NCI-H187 (cell line): ENCODE measurements at regions not wholly inside any gene's neighbourhood (a gene's known extent, or its start where the extent isn't known, plus 50 kb on each side); places are given as distances from the start of the nearest gene placed in this dataset.
"Not testable (repeated sequence)": the region's sequence is repeated elsewhere in the genome, so short reads cannot be mapped to it uniquely, and the experiment has no call there.

Source experiments
- DNase-seq, 2 experiments: peaks; one replicate each; lab custom pipeline; 2025; lab: John Stamatoyannopoulos, UW

DNA sequence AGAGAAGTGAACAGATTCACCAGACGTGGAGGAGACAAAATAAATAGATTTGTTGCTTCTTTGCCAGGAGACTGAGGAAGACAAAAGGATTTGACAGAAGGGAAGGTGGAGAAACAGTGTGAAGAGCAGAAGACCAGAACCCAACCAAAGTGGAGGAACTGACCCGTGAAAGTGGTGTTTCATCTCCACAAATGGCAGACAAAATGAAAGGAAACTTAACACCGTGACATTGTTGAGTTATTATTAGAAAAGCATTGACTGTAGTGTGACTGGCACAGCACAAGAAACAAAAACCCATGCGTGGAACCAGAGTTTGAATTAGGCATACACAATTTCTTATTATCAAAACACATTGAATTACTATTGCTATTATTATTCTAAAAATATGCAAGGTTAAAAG lies 518.1 kb downstream of the TMEM121 start:
- peak in 1 of 2 experiments; percentile 17 for DNase-seq

DNA sequence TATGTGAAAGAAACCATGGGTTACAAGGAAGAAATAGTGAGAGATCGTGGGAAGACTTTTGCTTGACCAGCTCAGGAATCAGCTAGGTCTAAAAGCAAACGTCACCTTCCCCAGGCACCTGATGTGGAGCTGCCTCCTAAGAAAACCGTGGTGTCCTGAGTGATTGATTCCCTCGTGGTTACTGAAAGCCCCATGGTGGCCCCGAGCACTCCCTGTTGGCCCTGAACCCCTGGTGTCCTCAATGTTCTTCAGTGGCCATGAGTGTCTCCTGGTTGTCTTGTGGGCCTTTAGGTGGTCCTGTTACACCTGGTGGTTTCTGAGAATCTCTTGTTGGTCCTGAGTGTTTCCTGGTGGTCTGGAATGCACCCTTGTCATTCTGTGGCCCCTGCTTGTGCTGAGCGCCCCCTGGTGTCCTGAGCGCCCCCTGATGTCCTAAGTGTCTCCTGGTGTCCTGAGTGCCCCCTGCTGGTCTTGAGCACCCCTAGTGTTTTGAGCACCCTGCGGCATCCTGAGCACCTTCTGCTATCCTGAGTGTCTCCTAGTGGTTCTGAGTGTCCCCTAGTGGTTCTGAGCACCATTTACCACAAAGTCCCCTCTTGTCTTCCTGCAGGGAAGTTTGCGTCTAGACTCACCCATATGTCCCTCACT lies 518.7 kb downstream of the TMEM121 start:
- DNase-seq, result no peak

DNA sequence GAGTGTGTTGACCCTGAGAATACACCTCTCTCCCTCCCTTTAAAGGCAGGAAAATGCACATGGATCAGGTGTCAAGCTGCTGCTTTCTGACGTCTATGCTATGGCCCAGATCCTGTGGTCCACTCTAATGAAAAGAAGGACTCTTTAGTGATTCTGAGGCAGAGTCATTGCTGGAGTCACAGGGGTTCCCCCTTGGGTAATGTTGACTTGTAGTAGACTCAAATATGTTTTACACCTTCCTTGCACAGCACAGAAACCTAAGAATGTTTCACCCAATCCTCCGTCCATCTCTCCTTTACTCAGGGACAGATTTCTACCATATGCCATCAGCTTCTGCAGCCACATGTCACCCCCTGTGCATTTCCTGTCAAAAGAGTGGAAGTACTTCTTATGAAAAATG lies 525.4 kb downstream of the TMEM121 start:
- DNase-seq, result no peak

DNA sequence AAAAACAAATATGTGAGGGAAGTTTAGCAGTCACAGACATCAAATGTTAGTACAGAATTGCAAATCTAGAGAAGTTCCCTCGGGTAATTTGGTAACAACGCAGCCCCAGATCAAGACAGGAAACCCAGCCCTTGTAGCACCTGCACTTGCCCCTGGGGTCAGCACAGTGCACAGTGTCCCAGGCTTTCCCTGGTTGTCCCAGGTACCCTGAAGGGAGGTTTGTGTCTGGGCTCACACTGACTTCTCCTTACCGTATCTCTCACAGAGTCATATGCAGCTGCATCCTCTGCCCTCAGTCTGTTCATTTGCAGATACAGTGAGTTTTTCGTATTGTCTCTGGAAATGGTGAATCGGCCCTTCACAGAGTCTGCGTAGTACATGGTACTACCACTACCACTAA lies 528.9 kb downstream of the TMEM121 start:
- no peak for DNase-seq

DNA sequence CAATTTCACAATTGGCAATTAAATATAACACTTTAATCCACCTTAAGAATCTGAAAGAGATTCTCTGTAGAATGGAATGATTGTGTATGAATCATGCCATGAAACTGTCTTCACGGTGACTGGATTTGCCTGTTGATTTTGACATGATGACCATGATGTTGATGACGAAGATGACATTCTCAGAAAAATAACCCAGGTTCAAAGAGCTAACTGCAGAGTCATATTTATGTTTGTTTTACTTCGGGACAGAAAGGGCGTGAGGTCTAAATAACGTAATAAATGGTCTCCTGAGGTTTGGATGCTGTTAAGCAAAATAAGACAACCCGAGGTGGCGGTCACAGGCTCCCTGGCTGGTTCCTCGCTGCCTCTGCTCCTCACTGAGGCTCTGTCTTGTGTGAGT lies 532.0 kb downstream of the TMEM121 start:
- no peak for DNase-seq

DNA sequence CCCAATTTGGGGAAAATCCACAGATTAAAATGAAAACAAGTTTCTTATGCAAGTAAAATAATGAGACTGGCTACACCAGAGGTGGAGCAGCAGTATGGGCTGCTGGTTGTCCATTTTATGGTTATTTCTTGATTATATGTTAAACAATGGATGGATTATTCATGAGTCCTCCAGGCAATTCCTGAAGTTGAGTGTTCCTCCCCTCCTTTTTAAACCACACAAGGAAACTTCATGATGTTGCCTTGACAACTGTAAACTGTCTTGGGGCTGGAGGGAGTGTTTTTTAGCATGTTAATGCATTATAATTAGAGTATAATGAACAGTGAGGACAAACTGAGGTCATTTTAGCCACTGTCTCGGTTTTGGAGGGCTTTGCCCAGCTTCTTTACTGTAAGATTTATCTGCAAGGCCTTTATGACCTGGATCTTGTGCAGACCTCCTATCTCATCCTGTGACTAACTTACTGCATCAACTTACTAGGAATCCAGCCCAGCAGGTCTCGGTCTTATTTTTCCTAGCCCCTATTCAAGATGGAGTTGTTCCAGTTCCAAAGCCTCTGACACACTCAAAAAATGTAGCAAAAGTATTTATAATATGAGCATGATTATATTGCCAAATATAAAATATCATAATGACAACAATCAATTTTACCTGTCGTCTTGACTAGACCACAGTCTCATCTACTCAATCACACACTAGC lies 534.0 kb downstream of the TMEM121 start:
- no peak for DNase-seq

DNA sequence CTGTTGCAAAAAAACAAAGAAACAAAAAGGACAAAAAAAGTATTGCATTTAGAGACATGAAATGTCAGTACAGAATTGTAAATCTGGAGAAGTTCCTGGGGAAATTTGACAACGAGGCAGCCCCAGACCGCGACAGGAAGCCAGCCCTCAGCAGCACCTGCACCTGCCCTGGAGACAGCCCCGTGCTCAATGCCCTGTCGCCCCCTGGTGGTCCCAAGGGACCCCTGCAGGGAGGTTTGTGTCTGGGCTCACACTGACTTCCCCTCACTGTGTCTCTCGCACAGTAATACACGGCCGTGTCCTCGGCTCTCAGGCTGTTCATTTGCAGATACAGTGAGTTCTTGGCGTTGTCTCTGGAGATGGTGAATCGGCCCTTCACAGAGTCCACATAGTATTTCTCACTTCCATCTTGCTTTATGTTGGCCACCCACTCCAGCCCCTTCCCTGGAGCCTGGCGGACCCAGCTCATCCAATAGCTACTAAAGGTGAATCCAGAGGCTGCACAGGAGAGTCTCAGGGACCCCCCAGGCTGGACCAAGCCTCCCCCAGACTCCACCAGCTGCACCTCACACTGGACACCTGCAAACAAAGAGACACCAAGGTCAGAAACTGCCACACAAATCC lies 535.6 kb downstream of the TMEM121 start:
- DNase-seq, result peak in 1 of 2 experiments; percentile 45

DNA sequence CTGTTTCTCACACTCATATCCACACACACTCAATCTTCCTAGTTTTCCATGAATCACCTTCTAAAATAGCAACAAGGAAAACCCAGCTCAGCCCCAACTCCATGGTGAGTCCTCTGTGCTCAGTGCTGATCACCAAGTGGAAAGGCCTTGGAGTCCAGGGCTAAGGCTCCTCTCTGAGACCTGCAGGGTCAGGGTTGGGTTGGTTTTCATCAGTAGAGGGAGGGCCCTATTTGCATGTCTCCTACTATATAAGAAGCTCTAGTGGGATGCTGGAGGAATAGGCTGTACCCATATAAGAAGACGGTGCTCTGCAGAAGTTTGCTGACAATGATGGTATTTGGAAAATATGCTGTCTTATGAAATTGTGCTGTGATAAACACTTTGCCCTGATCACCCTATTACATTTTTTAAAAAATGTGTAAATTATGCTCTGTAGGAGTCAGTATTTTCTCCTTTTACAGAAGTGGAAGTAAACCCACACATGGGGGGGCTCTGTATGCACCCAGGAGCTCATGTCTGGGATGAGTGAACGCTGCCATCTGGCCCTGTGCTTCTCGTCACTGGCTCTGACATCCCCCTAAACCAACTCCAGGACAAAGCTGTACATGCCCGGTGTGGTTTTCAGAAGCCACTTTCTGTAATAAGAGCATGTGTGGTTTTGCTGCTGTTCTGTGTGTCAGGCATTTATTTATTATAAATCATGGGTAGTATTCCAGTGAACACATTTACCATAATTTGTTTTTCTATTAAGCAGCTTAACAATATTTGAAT lies 536.3 kb downstream of the TMEM121 start:
- no peak for DNase-seq

DNA sequence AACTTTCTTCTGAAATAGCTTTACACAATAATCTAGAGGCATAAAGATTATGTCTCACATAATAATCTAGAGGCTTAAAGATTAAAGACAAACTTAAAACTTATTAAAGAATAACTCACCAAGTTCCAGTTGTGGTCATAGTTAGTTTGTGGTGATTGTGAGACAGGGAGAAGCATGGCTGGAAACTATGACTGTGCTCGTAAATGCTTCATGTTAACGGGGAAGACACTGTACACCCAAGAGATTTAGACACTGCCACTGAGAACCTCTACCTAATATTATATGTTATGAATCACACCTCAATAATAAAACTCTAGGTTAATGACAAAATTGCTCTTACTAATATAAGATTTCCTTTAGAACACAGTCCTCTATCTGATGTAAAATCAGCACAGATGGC lies 541.6 kb downstream of the TMEM121 start:
- no peak for DNase-seq

DNA sequence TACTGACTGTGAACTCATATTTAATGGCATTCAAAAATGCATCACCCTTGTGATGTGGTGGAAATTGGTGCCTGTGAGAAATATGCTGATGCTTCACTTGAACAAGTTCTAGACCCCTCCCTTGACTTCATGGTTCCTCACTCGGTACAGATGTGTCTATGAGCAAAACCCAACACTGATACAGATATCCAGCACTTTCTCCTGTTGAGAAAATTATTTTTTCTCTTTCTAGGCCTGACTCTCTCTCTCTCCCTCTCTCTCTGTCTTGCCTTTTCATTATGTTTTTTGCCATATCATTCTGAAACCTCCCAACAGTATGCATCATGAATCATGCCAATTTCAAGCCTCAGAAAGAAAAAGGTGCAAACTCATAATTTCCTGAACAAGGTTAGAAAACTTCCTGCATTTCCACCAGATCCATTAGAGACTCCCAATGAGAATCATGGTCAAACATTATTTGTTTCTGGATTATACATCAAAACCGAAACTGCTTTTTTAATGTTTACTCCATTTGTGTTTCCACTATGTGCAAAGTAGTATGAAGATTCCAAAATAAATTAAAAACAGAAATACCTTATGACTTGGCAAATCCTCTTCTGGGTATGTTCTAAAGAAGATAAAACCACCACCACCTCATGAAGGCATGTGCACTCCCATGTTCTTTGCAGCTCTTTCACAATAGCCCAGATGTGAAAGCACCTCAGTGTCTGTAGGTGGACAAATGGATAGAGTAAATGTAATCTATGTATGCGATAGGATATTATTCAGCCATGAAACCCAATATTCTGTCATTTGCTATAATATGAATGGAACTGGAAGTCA lies 543.6 kb downstream of the TMEM121 start:
- no peak for DNase-seq

DNA sequence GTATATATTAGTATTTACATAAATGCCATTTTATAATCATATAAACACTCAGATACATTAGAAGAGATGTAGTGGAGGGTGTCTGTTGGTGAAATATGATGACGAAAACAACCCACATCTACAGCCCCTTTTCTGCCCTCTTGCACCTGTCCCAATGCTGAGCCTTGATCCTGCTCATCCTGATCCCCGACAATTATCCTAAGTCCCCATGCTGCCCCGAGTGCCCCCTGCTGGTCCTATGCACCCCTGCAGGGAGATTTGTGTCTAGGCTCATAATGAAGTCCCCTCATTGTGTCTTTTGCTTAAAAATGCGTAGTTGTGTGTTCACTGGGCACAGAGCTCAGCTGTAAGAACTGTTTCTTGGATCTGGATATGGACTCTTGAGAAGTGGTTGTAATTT lies 554.5 kb downstream of the TMEM121 start:
- DNase-seq, result no peak

DNA sequence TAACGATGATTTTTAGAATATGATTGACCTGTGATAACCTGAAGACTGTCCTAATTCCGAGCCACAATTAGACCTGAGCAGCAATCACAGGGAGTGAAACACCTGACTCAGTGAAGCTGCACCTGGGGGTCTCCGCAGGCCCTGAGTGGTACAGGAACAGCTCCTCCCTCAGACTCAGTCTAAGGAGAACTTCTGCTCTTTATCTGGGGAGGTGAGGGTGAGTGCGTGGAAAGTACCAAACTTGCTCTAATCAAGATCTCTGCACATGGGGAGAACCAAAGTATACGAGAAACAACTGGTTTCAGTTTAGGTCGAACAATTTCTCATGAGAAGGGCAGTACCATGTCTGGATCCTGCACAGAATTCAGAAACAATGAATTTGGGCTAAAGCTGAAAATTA lies 555.3 kb downstream of the TMEM121 start:
- not testable (repeated sequence) for DNase-seq

DNA sequence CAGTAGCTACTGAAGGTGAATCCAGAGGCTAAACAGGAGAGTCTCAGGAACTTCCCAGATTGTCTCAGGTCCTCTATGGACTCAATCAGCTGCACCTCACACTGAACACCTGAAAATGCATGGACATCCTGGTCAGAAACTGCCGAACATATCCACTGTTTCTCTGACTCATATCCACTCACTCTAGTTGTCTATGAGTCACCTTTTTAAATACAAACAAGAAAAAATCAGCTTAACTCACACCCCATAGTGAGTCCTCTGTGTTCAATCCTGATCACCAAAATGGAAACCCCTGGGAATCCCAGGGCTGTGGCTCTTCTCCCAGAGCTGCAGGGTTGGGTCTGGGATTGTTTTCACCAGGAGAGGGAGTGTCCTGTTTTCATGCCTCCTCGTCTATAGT lies 556.7 kb downstream of the TMEM121 start:
- no peak for DNase-seq

DNA sequence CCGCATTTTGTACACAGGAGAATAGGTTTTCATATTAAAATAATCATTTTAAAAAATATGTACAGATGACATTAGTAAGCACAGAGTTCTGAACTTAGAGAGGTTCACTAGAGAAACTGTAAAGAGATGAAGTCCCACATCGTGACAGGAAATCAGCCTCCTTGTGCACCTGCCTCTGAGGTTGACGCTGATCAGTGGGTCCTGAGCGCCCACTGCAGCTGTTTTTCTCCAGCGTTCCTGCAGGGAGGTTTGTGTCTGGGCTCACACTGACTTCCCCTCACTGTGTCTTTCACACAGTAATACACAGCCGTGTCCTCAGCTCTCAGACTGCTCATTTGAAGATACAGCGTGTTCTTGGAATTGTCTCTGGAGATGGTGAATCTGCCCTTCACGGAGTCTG lies 561.5 kb downstream of the TMEM121 start:
- DNase-seq, result no peak

DNA sequence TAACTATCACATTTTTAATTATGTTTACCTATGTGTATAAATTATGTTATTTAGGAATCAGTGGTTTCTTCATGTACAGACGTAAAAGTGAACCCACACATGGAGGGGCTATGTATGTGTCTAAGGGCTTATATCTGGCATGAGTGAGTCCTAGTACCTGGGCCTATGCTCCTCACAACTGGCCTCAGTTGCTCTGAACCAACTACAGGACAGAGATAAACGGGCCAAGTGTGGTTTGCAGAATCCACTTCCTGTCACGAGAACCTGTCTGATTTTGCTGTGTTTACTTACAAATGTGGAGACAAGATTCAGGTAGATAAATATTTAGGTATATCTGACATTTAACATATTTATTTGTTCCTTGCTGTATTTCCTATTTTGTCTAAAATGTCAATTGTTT lies 562.5 kb downstream of the TMEM121 start:
- DNase-seq, result not testable (repeated sequence)

DNA sequence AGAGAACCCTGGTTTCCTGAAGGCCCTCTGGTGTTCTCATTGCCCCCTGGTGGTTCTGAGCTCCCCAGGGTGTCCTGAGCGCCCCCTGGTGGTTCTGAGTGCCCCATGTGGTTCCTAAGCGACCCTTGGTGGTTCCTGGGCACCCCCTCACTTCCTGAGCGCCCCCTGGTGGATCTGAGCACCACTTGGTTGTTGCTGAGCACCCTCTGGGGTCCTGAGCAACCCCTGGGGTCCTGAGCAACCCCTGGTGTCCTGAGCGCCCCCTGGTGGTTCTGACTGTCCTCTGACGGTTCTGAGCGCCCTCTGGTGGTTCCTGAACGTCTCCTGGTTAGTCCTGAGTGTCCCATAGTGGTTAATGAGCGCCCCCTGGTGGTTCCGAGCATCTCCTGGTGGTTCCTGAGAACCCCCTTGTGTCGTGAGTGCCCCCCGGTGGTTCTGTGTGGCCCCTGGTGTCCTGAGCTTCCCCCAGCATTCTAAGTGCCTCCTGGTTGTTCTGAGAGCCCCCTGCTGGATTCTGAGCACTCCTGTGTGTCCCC lies 568.3 kb downstream of the TMEM121 start:
- DNase-seq, result no peak

DNA sequence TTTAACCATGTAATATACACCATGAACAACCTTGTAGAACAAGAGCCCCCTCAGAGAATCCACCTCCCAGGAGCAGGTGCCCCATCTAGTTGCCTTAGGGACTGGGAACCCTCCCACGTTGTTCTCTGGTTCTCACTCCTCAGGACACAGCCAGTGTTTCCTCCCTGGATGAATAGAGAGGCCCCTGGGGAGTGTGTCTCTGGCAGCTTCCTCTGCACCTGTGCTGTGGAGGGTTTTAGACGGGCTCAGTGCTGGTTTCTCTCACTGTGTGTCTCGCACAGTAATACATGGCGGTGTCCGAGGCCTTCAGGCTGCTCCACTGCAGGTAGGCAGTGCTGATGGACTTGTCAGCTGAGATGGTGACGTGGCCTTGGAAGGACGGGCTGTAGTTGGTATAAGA lies 581.3 kb downstream of the TMEM121 start:
- DNase-seq, result no peak

DNA sequence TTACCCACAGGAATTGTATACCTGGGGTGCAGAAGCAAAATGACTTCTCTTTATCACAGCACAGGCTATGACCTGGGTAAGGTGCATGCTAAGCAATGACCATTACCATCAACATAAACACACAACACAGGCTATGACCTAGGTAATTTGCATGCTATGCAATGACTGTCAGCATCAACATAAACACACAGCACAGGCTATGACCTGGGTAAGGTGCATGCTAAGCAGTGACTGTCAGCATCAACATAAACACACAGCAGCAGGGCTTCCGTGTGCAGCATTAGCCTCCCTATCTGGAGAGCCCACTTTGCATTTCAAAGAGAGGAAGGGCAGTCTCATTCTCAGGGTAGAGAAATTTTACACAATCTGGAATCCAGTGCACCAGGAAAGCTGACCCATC lies 583.0 kb downstream of the TMEM121 start:
- DNase-seq, result no peak

DNA sequence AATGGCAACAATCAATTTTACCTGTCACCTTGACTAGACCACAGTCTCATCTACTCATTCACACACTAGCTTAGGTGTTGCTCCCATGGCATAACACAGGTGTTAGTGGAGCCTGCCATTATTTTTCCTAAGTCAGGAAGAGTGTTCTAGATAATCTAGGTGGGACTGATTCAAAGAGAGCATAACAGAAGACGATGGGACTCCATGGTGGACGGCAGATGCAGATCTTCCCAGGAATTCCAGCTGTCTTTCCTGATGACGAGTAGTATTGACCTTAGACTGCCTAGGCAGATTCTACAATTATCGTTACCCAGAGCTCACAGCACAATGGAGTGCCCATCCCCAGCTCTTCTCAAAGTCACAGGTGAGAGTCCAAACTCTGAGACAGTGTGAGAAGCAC lies 589.0 kb downstream of the TMEM121 start:
- no peak for DNase-seq

DNA sequence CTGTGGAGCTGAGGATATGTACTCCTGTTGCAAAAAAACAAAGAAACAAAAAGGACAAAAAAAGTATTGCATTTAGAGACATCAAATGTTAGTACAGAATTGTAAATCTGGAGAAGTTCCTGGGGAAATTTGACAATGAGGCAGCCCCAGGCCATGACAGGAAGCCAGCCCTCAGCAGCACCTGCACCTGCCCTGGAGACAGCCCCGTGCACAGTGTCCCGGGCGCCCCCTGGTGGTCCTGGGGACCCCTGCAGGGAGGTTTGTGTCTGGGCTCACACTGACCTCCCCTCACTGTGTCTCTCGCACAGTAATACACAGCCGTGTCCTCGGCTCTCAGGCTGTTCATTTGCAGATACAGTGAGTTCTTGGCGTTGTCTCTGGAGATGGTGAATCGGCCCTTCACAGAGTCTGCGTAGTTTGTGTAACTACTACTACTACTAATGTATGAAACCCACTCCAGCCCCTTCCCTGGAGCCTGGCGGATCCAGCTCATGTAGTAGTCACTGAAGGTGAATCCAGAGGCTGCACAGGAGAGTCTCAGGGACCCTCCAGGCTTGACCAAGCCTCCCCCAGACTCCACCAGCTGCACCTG lies 590.1 kb downstream of the TMEM121 start:
- not testable (repeated sequence) for DNase-seq

DNA sequence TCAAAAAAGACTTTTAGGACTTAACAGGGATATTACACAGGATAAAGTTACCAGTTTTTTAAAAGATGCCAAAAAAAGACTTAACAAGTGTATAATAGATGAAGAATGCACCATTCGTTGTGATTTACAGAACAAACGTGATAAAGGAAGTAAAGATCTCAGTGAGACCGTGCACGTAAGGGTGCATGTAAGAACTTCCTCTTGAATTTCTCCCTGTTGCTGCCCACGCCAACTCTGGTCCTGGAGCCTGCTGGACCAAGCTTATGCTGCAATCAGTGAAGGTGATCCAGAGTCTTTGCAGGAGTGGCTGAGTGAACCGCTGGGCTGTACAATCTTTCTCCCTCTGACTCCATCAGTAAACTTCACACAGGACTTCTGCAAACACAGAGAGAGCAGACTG lies 593.7 kb downstream of the TMEM121 start:
- no peak for DNase-seq
